ENCODE measurements at regions not wholly inside any gene's neighbourhood (a gene's known extent, or its start where the extent isn't known, plus 50 kb on each side); places are given as distances from the start of the nearest gene placed in this dataset.

DNA sequence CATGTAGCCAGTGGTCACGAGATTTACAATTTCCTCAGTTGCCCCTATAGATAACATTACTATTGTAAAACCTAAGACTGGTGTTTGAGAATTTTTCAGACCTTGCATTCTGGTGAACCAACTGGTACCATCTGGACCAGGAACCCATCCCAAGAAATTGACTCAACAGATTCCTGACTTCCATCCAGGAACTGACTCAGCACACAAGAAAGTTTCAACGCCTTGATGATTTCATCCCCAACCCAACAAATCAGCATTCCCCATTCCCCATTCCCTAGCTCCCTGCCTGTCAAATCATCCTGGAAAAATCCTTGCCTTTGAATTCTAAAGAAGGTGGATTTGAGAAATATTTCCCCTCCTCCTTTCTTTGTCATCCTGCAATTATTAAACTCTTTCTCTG is 529.8 kb upstream of the PRMT6 start:
- TF ChIP-seq, protein P1, sequence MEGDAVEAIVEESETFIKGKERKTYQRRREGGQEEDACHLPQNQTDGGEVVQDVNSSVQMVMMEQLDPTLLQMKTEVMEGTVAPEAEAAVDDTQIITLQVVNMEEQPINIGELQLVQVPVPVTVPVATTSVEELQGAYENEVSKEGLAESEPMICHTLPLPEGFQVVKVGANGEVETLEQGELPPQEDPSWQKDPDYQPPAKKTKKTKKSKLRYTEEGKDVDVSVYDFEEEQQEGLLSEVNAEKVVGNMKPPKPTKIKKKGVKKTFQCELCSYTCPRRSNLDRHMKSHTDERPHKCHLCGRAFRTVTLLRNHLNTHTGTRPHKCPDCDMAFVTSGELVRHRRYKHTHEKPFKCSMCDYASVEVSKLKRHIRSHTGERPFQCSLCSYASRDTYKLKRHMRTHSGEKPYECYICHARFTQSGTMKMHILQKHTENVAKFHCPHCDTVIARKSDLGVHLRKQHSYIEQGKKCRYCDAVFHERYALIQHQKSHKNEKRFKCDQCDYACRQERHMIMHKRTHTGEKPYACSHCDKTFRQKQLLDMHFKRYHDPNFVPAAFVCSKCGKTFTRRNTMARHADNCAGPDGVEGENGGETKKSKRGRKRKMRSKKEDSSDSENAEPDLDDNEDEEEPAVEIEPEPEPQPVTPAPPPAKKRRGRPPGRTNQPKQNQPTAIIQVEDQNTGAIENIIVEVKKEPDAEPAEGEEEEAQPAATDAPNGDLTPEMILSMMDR (IDR thresholded peaks at IDR 0.05; ENCODE audit: unreplicated experiment in 3 of 3) = no peak
- no peaks in the 10 kb centered on the region for H3K36me3 Mint-ChIP-seq (ENCODE audit: low read depth)
- no peaks in the 10 kb centered on the region for H3K27me3 Mint-ChIP-seq (ENCODE audit: low read depth)
- H3K9me3 Mint-ChIP-seq = no peaks in the 10 kb centered on the region
- no peaks in the 10 kb centered on the region for H3K4me1 Mint-ChIP-seq
- no peak overlapping the region for H3K4me3 Mint-ChIP-seq
- no peak overlapping the region for H3K27ac Mint-ChIP-seq

DNA sequence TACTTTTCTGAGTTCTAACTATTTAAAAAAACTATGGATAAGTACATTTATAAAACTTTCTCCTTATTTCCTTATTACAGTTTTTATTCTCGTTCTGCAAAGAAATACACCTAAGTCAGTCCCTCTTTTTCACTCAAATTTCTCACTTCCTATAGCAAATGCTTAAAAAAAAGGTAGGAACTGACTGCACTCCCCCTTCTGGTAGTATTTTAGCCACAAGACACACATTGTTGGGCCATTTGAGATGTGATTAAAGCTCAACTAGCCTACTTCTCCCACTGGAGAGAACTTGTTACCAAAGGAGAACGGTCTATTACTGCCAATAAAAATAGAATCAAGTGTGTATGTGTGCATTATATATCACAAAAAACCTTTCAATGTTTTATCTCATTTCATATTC is 521.9 kb upstream of the PRMT6 start:
- peaks cover 4% of the 10 kb centered on the region for H3K9me3 Mint-ChIP-seq
- H3K4me1 Mint-ChIP-seq = no peaks in the 10 kb centered on the region
- no peak overlapping the region for H3K27ac Mint-ChIP-seq
- no peaks in the 10 kb centered on the region for H3K36me3 Mint-ChIP-seq (ENCODE audit: low read depth)
- no peak overlapping the region for H3K4me3 Mint-ChIP-seq
- H3K27me3 Mint-ChIP-seq (ENCODE audit: low read depth) = no peaks in the 10 kb centered on the region
- TF ChIP-seq, protein P1 (IDR thresholded peaks at IDR 0.05; ENCODE audit: unreplicated experiment in 3 of 3) = no peak

DNA sequence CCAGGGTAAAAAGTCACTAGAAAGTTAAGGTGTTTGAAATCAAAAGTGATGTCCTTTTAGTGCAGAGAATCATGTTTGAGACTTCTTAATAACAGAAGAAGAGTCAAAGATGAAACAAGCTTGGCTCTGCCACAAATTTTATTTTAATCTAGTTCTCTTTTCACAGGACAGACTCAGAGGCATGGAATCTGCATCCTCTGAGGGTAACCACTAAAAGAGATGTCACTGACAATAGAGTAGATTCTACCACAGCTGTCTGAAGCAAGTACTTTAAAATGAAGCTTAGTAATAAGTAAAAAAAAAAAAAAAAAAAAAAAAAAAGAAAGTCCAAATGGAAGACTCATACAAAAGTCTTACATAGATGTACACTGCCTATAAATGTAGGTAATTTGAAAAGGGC is 519.7 kb upstream of the PRMT6 start:
- H3K4me3 Mint-ChIP-seq = no peak overlapping the region
- no peaks in the 10 kb centered on the region for H3K36me3 Mint-ChIP-seq (ENCODE audit: low read depth)
- peaks cover 4% of the 10 kb centered on the region for H3K9me3 Mint-ChIP-seq
- H3K4me1 Mint-ChIP-seq = no peaks in the 10 kb centered on the region
- no peak overlapping the region for H3K27ac Mint-ChIP-seq
- TF ChIP-seq, protein P1 (IDR thresholded peaks at IDR 0.05; ENCODE audit: unreplicated experiment in 3 of 3) = no peak
- no peaks in the 10 kb centered on the region for H3K27me3 Mint-ChIP-seq (ENCODE audit: low read depth)

DNA sequence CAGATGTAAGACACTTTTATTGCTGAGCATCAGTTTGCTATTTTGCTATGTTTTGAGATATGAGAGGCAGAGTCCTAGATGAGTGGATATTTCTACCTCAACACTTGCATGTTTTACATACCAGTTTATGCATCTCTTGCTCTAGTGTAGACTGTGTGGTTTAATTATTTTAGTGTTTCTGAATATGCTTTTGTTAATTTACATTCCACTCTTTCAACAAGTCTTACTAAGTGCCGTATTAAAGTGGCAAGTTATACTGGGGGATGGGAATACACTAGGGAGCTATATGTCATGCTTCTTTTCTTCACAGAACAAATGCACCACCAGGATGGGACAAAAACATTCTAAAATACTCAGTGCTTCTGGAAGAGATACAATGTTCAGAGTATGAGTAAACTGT is 507.7 kb upstream of the PRMT6 start:
- Mint-ChIP-seq H3K4me3 (no peak overlapping the region), H3K36me3 (ENCODE audit: low read depth) (no peaks in the 10 kb centered on the region), H3K27me3 (ENCODE audit: low read depth) (no peaks in the 10 kb centered on the region), H3K4me1 (no peaks in the 10 kb centered on the region), H3K27ac (no peak overlapping the region), H3K9me3 (no peaks in the 10 kb centered on the region)
- TF ChIP-seq, protein P1 (IDR thresholded peaks at IDR 0.05; ENCODE audit: unreplicated experiment in 3 of 3) = no peak

DNA sequence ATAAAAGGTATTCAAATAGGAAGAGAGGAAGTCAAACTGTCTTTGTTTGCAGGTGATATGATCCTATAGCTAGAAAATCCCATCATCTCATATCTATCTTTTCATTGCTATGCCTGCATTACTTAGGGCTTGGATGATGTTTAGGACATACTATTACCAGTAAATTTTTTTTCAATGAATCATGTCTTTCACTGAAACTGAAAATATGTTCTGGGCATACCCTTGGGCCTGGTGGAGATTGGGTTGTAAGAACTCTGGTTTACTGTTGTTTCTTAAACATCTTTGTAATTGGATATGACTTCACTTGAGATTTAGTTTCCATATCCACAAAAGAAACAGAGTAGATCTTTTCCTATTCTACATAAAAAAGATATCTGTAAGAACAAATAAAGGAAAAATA is 502.2 kb upstream of the PRMT6 start:
- Mint-ChIP-seq H3K36me3 (ENCODE audit: low read depth) (no peaks in the 10 kb centered on the region), H3K27ac (no peak overlapping the region), H3K4me3 (no peak overlapping the region), H3K4me1 (no peaks in the 10 kb centered on the region), H3K9me3 (peaks cover 5% of the 10 kb centered on the region), H3K27me3 (ENCODE audit: low read depth) (no peaks in the 10 kb centered on the region)
- TF ChIP-seq, protein P1 (IDR thresholded peaks at IDR 0.05; ENCODE audit: unreplicated experiment in 3 of 3) = no peak

DNA sequence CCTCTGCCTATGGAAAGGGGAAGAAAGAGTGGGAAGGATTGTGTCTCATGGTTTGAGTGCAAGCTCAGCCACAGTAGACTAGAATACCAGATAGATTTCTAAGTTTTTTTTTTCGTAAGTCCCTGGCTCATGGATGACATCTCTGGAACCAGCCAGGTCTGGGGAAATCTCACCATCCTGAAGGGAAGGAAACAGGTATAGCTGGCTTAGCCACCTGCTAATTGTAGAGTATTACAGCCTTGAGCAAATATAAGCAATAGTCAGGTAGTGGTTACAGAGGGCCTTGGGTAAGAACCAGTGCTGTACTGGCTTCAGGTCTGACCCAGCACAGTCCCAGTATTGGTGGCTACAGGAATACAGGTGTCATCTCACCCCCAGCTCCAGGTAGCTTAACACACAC is 500.9 kb upstream of the PRMT6 start:
- Mint-ChIP-seq H3K9me3 (peaks cover 5% of the 10 kb centered on the region), H3K4me1 (no peaks in the 10 kb centered on the region), H3K36me3 (ENCODE audit: low read depth) (no peaks in the 10 kb centered on the region), H3K27me3 (ENCODE audit: low read depth) (no peaks in the 10 kb centered on the region), H3K27ac (no peak overlapping the region), H3K4me3 (no peak overlapping the region)
- TF ChIP-seq, protein P1 (IDR thresholded peaks at IDR 0.05; ENCODE audit: unreplicated experiment in 3 of 3) = no peak
